ENCODE measurements at regions not wholly inside any gene's neighbourhood (a gene's known extent, or its start where the extent isn't known, plus 50 kb on each side); places are given as distances from the start of the nearest gene placed in this dataset.

- DNase-seq = no peak
Observed at GRCh38 chr11:37695283-37695682, 1097.2 kb upstream of the RAG2 start.

GRCh38 chr11:37689951-37690350 is 1091.9 kb upstream of the RAG2 start:
- DNase-seq = no peak

- DNase-seq = no peak
Observed at GRCh38 chr11:37688456-37688855, 1090.4 kb upstream of the RAG2 start.

GRCh38 chr11:37687130-37687529 is 1089.1 kb upstream of the RAG2 start:
- DNase-seq = no peak

- no peak for DNase-seq
Observed at GRCh38 chr11:37671321-37671720, 1073.3 kb upstream of the RAG2 start.

- DNase-seq = no peak
Observed at GRCh38 chr11:37666960-37667359, 1068.9 kb upstream of the RAG2 start.

GRCh38 chr11:37657645-37658044 is 1059.6 kb upstream of the RAG2 start:
- no peak for DNase-seq

- DNase-seq = no peak
Observed at GRCh38 chr11:37647767-37648166, 1049.7 kb upstream of the RAG2 start.

- DNase-seq = no peak
Observed at GRCh38 chr11:37643968-37644367, 1045.9 kb upstream of the RAG2 start.

GRCh38 chr11:37642296-37642695 is 1044.3 kb upstream of the RAG2 start:
- DNase-seq = no peak

GRCh38 chr11:37632748-37633147 is 1034.7 kb upstream of the RAG2 start:
- no peak for DNase-seq

- no peak for DNase-seq
Observed at GRCh38 chr11:37630866-37631265, 1032.8 kb upstream of the RAG2 start.

GRCh38 chr11:37623778-37624177 is 1025.7 kb upstream of the RAG2 start:
- DNase-seq = no peak

- DNase-seq = no peak
Observed at GRCh38 chr11:37621662-37622061, 1023.6 kb upstream of the RAG2 start.

- DNase-seq = no peak
Observed at GRCh38 chr11:37616291-37616690, 1018.3 kb upstream of the RAG2 start.

- peak in 1 of 2 donors; percentile 4 for DNase-seq
Observed at GRCh38 chr11:37613031-37613430, 1015.0 kb upstream of the RAG2 start.

- no peak for DNase-seq
Observed at GRCh38 chr11:37612146-37612545, 1014.1 kb upstream of the RAG2 start.

- DNase-seq = no peak
Observed at GRCh38 chr11:37605229-37605628, 1007.2 kb upstream of the RAG2 start.

GRCh38 chr11:37598381-37598780 is 1000.3 kb upstream of the RAG2 start:
- no peak for DNase-seq

- no peak for DNase-seq
Observed at GRCh38 chr11:37597776-37598175, 999.7 kb upstream of the RAG2 start.

GRCh38 chr11:37595845-37596244 is 997.8 kb upstream of the RAG2 start:
- no peak for DNase-seq

- no peak for DNase-seq
Observed at GRCh38 chr11:37574361-37574760, 976.3 kb upstream of the RAG2 start.

GRCh38 chr11:37572491-37573171 is 974.6 kb upstream of the RAG2 start:
- no peak for DNase-seq

- DNase-seq = no peak
Observed at GRCh38 chr11:37571246-37571645, 973.2 kb upstream of the RAG2 start.

GRCh38 chr11:37560991-37561390 is 963.0 kb upstream of the RAG2 start:
- no peak for DNase-seq

Measured in inflammatory macrophage treated with lipopolysaccharide for 1 hour (primary cell).